Heart right ventricle (tissue), 16 donors: ENCODE measurements at regions not wholly inside any gene's neighbourhood (a gene's known extent, or its start where the extent isn't known, plus 50 kb on each side); places are given as distances from the start of the nearest gene placed in this dataset.

Source experiments
- ATAC-seq, 8 donors: fragments of 200-7000 bp; cut with Tn5 transposase; one replicate each; pipeline ENCODE4 v1.9.1; 2020; ENCODE audit warnings: mild to moderate bottlenecking in 8 of 8, moderate library complexity in 8 of 8, moderate number of reproducible peaks in 1 of 8
- DNase-seq, 2 donors: peaks; one replicate each; pipeline ENCODE4 v3.0.0-alpha.2; 2020
- H3K27ac ChIP-seq, 10 donors: fragments of 200-600 bp; sonication (generic) in 2 of 10; one replicate each; pipeline versions ENCODE4 v1.5.0 to v1.8.0; 2020 to 2022; ENCODE audit warnings: mild to moderate bottlenecking in 3 of 10
- H3K27me3 ChIP-seq, 7 donors: fragments of 200-600 bp; one replicate each; pipeline ENCODE4 v1.8.0; 2021 to 2022; ENCODE audit warnings: mild to moderate bottlenecking in 2 of 7
- H3K36me3 ChIP-seq, 9 donors: fragments of 200-600 bp; sonication (generic) in 1 of 9; one replicate each; pipeline versions ENCODE4 v1.5.0 to v1.8.0; 2020 to 2022; ENCODE audit warnings: mild to moderate bottlenecking in 2 of 9
- H3K4me1 ChIP-seq, 9 donors: fragments of 200-600 bp; sonication (generic) in 1 of 9; one replicate each; pipeline versions ENCODE4 v1.5.0 to v1.8.0; 2020 to 2022; ENCODE audit warnings: mild to moderate bottlenecking in 4 of 9
- H3K4me3 ChIP-seq, 10 donors: fragments of 200-600 bp; sonication (generic) in 2 of 10; one replicate each; pipeline versions ENCODE4 v1.5.0 to v1.8.0; 2020 to 2022; ENCODE audit warnings: mild to moderate bottlenecking in 7 of 10, moderate library complexity in 2 of 10
- H3K9me3 ChIP-seq, 11 donors: fragments of 200-600 bp in 10 of 11; sonication (generic) in 2 of 11; one replicate each; pipeline versions ENCODE4 v1.5.0 to v1.8.0; 2013 to 2022; ENCODE audit warnings: mild to moderate bottlenecking in 2 of 11, control low read depth in 1 of 11, moderate library complexity in 1 of 11
- WGBS, 2 donors: extraction: QIAGEN DNeasy Blood & Tissue Kit; methylation state at CpG; one replicate each; pipeline ENCODE4 v1.1.7; 2013; ENCODE audit warnings: inconsistent platforms in 1 of 2; 5-methylcytosine and 5-hydroxymethylcytosine counted together
- intact Hi-C, 10 donors: fragments of 100-400 bp; cut with DNase I; formaldehyde crosslinking; loops; one replicate each; pipeline versions ENCODE4 v1.11.1 to v1.14.2; 2022
- TF ChIP-seq, protein P1 (sequence below), 9 donors: fragments of 200-600 bp; sonication (generic) in 2 of 9; IDR thresholded peaks; one replicate each; pipeline versions ENCODE4 v1.5.0 to v1.8.0; 2021 to 2022; ENCODE audit warnings: antibody characterized with exemption in 9 of 9, mild to moderate bottlenecking in 5 of 9, moderate library complexity in 1 of 9
- donor health status: Arrhythmogenic right ventricular cardiomyopathy.
- donor health status: ischemic (EF 13 %, LVEDD 7.1; RV severe dilation, severe dysfunction).
- donor health status: healthy with polysubstance abuse.
- donor health status: DM: no; HTN: yes; CAD: no.
- donor health status: DM: no; HTN: no; CAD: no.
- donor health status: ischemic (EF 25% LVEDD 6.9; RV normal size, moderate dysfunction).
- donor health status: ischemic (EF 25% LVEDD 5.7; RV mildly dilated, moderate dysfunction).
- donor health status: healthy.
- donor health status: DM: yes; HTN: yes; CAD: no.
- donor health status: Ischemic cardiomyopathy.
- donor health status: ischemic (EF 35%, LVEDD 5.7; RV mildly dilated, moderate dysfunction).
- donor health status: nonischemic (EF 11% LVEDD 7.7; RV severe dilation, severe dysfunction).
- donor health status: DM: yes; HTN: yes; CAD: no.
- donor health status: PGD.
- donor health status: ischemic (EF 29% LVEDD 5.4; RV normal size, mild dysfunction).
- donor health status: nonischemic (EF 23%, LVEDD 6.1; RV moderate dilation, normal function).

DNA sequence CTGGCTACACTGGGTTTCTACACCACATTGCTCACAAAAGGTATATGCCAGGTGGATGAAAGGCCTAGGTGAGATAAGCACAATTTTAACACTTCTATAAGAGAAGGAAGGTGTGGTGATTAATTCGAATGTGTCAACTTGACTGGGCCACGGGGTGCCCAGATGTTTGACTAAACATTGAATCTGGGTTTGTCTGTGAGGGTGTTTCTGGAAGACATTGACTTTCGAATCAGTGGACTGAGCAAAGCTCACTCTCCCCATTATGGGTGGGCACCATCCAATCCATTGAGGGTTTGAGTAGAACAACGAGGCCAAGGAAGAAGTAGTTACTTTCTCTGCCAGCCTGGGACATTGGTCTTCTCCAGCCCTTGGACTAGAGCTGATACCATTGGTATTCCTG lies 78.2 kb upstream of the COL5A1 start:
- H3K4me3 ChIP-seq = no peak overlapping the region
- intact Hi-C loops = no loop called here
- DNase-seq (no peak), ATAC-seq (no peak)
- peaks cover 0 to 7% (median 0%) of the 10 kb centered on the region in 7 donors for H3K27me3 ChIP-seq
- H3K27ac ChIP-seq = no peak overlapping the region
- no peaks in the 10 kb centered on the region for H3K36me3 ChIP-seq
- TF ChIP-seq, protein P1, sequence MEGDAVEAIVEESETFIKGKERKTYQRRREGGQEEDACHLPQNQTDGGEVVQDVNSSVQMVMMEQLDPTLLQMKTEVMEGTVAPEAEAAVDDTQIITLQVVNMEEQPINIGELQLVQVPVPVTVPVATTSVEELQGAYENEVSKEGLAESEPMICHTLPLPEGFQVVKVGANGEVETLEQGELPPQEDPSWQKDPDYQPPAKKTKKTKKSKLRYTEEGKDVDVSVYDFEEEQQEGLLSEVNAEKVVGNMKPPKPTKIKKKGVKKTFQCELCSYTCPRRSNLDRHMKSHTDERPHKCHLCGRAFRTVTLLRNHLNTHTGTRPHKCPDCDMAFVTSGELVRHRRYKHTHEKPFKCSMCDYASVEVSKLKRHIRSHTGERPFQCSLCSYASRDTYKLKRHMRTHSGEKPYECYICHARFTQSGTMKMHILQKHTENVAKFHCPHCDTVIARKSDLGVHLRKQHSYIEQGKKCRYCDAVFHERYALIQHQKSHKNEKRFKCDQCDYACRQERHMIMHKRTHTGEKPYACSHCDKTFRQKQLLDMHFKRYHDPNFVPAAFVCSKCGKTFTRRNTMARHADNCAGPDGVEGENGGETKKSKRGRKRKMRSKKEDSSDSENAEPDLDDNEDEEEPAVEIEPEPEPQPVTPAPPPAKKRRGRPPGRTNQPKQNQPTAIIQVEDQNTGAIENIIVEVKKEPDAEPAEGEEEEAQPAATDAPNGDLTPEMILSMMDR (IDR thresholded peaks at IDR 0.05) = no peak
- 90 to 91% methylated on average over 4 of the region's 4 CpGs for WGBS, 2 donors
- H3K4me1 ChIP-seq = no peaks in the 10 kb centered on the region
- peaks cover 0 to 38% (median 9%) of the 10 kb centered on the region in 11 donors for H3K9me3 ChIP-seq

DNA sequence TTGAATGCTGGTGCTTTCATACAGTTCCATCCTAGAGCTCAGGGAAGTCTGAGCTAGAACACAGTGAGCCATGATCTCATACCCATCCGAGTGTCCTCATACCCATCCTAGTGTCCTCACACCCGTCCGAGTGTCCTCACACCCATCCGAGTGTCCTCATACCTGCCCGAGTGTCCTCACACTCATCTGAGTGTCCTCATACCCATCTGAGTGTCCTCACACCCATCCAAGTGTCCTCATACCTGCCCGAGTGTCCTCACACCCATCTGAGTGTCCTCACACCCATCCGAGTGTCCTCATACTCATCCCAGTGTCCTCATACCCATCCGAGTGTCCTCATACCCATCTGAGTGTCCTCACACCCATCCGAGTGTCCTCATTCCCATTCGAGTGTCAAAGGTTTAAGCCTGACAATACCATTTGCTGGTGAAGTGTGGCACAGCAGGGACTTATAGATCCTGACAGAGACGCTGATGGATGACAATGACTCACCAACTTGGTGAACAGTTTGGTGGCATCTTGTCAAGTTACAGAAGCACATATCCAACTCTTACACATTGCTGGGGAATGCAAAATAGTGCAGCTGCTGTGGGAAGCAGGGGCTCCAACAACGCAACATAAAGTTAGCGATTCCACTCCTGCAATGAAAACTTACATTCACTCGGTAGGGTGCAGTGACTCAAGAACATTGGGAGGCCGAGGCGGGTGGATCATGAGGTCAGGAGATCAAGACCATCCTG lies 77.0 kb upstream of the COL5A1 start:
- Histone ChIP-seq H3K4me1 (no peaks in the 10 kb centered on the region), H3K36me3 (no peaks in the 10 kb centered on the region), H3K9me3 (peaks cover 0 to 38% (median 9%) of the 10 kb centered on the region in 11 donors), H3K27ac (no peak overlapping the region), H3K4me3 (no peak overlapping the region), H3K27me3 (peaks cover 0 to 5% (median 0%) of the 10 kb centered on the region in 7 donors)
- intact Hi-C loops = no loop called here
- no peak for ATAC-seq
- no peak for DNase-seq
- TF ChIP-seq, protein P1 (IDR thresholded peaks at IDR 0.05) = no peak
- WGBS, 2 donors = 86% methylated on average over 16 of the region's 16 CpGs

DNA sequence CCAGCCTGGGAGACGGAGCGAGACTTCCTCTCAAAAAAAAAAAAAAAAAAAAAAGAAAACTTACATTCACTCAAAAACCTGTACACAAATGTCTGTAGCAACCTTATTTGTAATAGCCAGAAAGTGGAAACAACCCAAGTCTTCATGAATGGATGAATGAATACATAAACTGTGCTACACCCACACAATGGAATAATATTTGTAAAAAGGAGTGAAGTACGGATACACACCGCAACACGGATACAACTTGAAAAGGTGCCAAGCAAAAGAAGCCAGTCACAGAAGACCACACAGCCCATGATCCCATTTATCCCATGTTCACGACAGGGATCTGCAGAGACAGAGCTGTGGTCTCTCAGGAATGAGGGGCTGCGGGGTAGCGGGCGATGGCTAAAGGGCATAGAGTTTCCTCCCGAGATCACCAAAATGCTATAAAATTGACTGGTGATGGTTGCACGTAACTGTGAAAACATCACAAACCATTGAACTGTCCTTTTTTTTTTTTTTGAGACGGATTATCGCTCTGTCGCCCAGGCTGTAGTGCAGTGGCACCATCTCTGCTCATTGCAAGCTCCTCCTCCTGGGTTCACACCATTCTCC lies 76.2 kb upstream of the COL5A1 start:
- 92% methylated on average over 14 of the region's 14 CpGs for WGBS, 2 donors
- ATAC-seq = no peak

DNA sequence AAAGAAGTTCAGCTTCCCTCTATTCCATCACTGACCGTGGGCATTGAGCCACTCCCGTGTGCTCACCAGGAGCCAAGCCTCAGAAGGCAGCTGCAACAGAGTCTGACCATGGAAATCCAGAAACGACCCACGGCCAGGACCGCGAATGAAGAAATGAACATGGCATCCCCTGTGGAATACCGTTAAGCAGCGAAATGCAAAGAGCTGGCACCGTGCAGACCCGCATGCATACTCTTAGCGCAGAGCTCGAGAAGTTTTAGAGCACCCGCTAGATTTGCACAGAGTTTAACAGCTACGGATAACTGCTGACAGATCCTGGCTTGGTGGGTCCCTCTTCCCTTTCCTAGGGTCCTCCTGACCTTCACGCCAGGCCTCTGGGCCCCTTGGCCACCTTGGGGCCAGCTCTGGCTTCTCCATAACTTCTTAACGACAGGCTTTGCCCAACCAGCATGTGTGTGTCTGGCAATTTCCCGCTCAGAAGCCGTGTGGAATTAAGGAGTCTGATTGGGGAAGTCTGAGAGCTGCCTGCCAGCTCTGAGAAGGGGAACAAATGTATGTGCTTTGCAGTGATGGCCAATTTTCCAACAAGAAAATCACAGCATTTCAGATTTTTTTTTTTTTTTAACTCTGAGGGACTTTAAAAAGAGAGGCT lies 75.3 kb upstream of the COL5A1 start:
- Histone ChIP-seq H3K4me1 (no peaks in the 10 kb centered on the region), H3K27ac (no peak overlapping the region), H3K27me3 (peaks cover 0 to 5% (median 0%) of the 10 kb centered on the region in 7 donors), H3K36me3 (no peaks in the 10 kb centered on the region), H3K9me3 (peaks cover 0 to 39% (median 9%) of the 10 kb centered on the region in 11 donors), H3K4me3 (no peak overlapping the region)
- TF ChIP-seq, protein P1 (IDR thresholded peaks at IDR 0.05) = no peak
- WGBS, 2 donors = 93% methylated on average over 18 of the region's 18 CpGs
- ATAC-seq = no peak
- DNase-seq = no peak
- intact Hi-C loops = no loop called here

More for the DNA sequence above, 76.2 kb upstream of the COL5A1 start:
- H3K4me3 ChIP-seq = no peak overlapping the region
- no peak overlapping the region for H3K27ac ChIP-seq
- H3K4me1 ChIP-seq = no peaks in the 10 kb centered on the region
- H3K36me3 ChIP-seq = no peaks in the 10 kb centered on the region
- no peak for DNase-seq
- H3K9me3 ChIP-seq = peaks cover 0 to 38% (median 9%) of the 10 kb centered on the region in 11 donors
- intact Hi-C loops = no loop called here
- peaks cover 0 to 5% (median 0%) of the 10 kb centered on the region in 7 donors for H3K27me3 ChIP-seq
- TF ChIP-seq, protein P1 (IDR thresholded peaks at IDR 0.05) = no peak
